ENCODE measurements at regions not wholly inside any gene's neighbourhood (a gene's known extent, or its start where the extent isn't known, plus 50 kb on each side); places are given as distances from the start of the nearest gene placed in this dataset.

GRCh38 chr2:151191001-151191400 lies 70.7 kb downstream of the RBM43 start:
- 90% methylated on average over 2 of the region's 2 CpGs for WGBS (ENCODE audit: low lambda C conversion rate, missing lambda C conversion rate)
- H3K9me2 ChIP-seq (replicated peaks; ENCODE audit: insufficient read depth) = no peaks in the 10 kb centered on the region
- TF ChIP-seq EZH2 (IDR thresholded peaks at IDR 0.05; ENCODE audit: borderline replicate concordance) (no peak), CTCF (IDR thresholded peaks at IDR 0.05; ENCODE audit: poor library complexity) (no peak), EZH2phosphoT487 (IDR thresholded peaks at IDR 0.05; ENCODE audit: low read depth, severe bottlenecking, unreplicated experiment) (no peak)
- no peak for DNase-seq (ENCODE audit: low spot score)
- H3K4me1 ChIP-seq (ENCODE audit: insufficient read depth) = no peaks in the 10 kb centered on the region
- no peak overlapping the region for H3K4me3 ChIP-seq
- no peaks in the 10 kb centered on the region for H3K36me3 ChIP-seq (replicated peaks; ENCODE audit: insufficient read depth, low read depth)
- no peaks in the 10 kb centered on the region for H4K20me1 ChIP-seq (ENCODE audit: insufficient read depth, poor library complexity, severe bottlenecking)
- H3K9me3 ChIP-seq (ENCODE audit: low read depth) = no peaks in the 10 kb centered on the region
- H2AFZ ChIP-seq = no peak overlapping the region
- H3K27me3 ChIP-seq = no peaks in the 10 kb centered on the region
- no peaks in the 10 kb centered on the region for H3K79me2 ChIP-seq
- H3K27ac ChIP-seq = no peak overlapping the region
- H3K4me2 ChIP-seq = no peak overlapping the region

DNA sequence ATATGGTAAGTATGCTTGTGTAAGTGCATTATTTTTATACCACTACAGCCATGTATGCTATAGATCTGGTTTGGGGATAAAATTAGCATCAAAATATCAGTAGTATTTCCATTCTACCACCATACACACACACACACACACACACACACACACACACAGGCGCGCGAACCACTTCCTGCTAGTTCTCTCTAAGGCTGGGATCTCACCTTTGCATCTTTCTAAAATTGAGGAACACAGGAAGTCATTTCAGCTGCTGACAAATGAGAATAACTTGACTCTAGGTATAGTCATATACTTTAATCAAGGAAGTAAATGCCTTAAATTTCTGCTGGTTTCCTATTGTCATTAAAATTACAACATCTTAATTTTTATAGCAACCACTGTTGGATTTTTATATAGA lies 72.5 kb downstream of the RBM43 start:
- TF ChIP-seq EZH2 (IDR thresholded peaks at IDR 0.05; ENCODE audit: borderline replicate concordance) (no peak), CTCF (IDR thresholded peaks at IDR 0.05; ENCODE audit: poor library complexity) (no peak), EZH2phosphoT487 (IDR thresholded peaks at IDR 0.05; ENCODE audit: low read depth, severe bottlenecking, unreplicated experiment) (no peak)
- Histone ChIP-seq H3K27me3 (no peaks in the 10 kb centered on the region), H3K36me3 (replicated peaks; ENCODE audit: insufficient read depth, low read depth) (no peaks in the 10 kb centered on the region), H3K79me2 (no peaks in the 10 kb centered on the region), H4K20me1 (ENCODE audit: insufficient read depth, poor library complexity, severe bottlenecking) (no peaks in the 10 kb centered on the region), H3K27ac (no peak overlapping the region), H3K4me2 (no peak overlapping the region), H3K9me3 (ENCODE audit: low read depth) (no peaks in the 10 kb centered on the region), H3K4me1 (ENCODE audit: insufficient read depth) (no peaks in the 10 kb centered on the region), H3K4me3 (no peak overlapping the region), H2AFZ (no peak overlapping the region), H3K9me2 (replicated peaks; ENCODE audit: insufficient read depth) (no peaks in the 10 kb centered on the region)
- no peak for DNase-seq (ENCODE audit: low spot score)
- 96% methylated on average over 3 of the region's 3 CpGs for WGBS (ENCODE audit: low lambda C conversion rate, missing lambda C conversion rate)

GRCh38 chr2:151186011-151186410 lies 75.7 kb downstream of the RBM43 start:
- Histone ChIP-seq H3K27ac (no peak overlapping the region), H3K27me3 (no peaks in the 10 kb centered on the region), H2AFZ (no peak overlapping the region), H3K4me2 (no peak overlapping the region), H3K9me3 (ENCODE audit: low read depth) (no peaks in the 10 kb centered on the region), H3K36me3 (replicated peaks; ENCODE audit: insufficient read depth, low read depth) (no peaks in the 10 kb centered on the region), H4K20me1 (ENCODE audit: insufficient read depth, poor library complexity, severe bottlenecking) (no peaks in the 10 kb centered on the region), H3K9me2 (replicated peaks; ENCODE audit: insufficient read depth) (no peaks in the 10 kb centered on the region), H3K4me1 (ENCODE audit: insufficient read depth) (peaks cover 5% of the 10 kb centered on the region), H3K4me3 (no peak overlapping the region), H3K79me2 (no peaks in the 10 kb centered on the region)
- TF ChIP-seq EZH2 (IDR thresholded peaks at IDR 0.05; ENCODE audit: borderline replicate concordance) (no peak), EZH2phosphoT487 (IDR thresholded peaks at IDR 0.05; ENCODE audit: low read depth, severe bottlenecking, unreplicated experiment) (no peak), CTCF (IDR thresholded peaks at IDR 0.05; ENCODE audit: poor library complexity) (no peak)
- WGBS (ENCODE audit: low lambda C conversion rate, missing lambda C conversion rate) = 99% methylated on average over 15 of the region's 15 CpGs
- no peak for DNase-seq (ENCODE audit: low spot score)
